SK-N-SH (cell line): ENCODE measurements at regions not wholly inside any gene's neighbourhood (a gene's known extent, or its start where the extent isn't known, plus 50 kb on each side); places are given as distances from the start of the nearest gene placed in this dataset.

Source experiments
- CTCF ChIA-PET: fragments of 300-600, 350-600 bp; formaldehyde crosslinking; extraction: SDS; loops from one replicate; lab custom pipeline; 2021; lab: Yijun Ruan, JAX
- POLR2A ChIA-PET: fragments of 350-600 bp; sonication (Branson Sonifier 250); formaldehyde crosslinking; extraction: SDS; loops from one replicate; lab custom pipeline; 2020; ENCODE audit warnings: antibody characterized with exemption, inconsistent platforms; lab: Yijun Ruan, JAX
- DNase-seq: peaks from one replicate; pipeline ENCODE4 v3.0.0; 2012
- H2AFZ ChIP-seq: fragments of 200-600 bp; sonication (generic); 2 replicates; pipeline ENCODE4 v1.8.1; 2016; ENCODE audit warnings: antibody characterized with exemption, mild to moderate bottlenecking, low read depth
- H3F3A ChIP-seq: fragments of 200-600 bp; sonication (generic); replicated peaks from 2 replicates; pipeline ENCODE3; 2016; ENCODE audit warnings: antibody characterized with exemption, mild to moderate bottlenecking; ENCODE audit not compliant: insufficient read depth
- H3K27ac ChIP-seq, 2 experiments: fragments of 200-500 bp in 1 of 2; fragments of 200-600 bp in 1 of 2; sonication (Bioruptor generic) in 1 of 2; sonication (generic), shearing (Covaris generic) in 1 of 2; 2 replicates each; pipeline versions ENCODE4 v1.5.1 to v1.6.1; 2014 to 2016; ENCODE audit warnings: low read depth in 2 of 2, inconsistent platforms in 1 of 2, low read length in 1 of 2, mild to moderate bottlenecking in 1 of 2, mixed read lengths in 1 of 2
- H3K27me3 ChIP-seq: fragments of 200-600 bp; sonication (generic), shearing (Covaris generic); 2 replicates; pipeline ENCODE4 v1.6.1; 2016; ENCODE audit warnings: mixed run types; ENCODE audit not compliant: insufficient read depth
- H3K36me3 ChIP-seq, 2 experiments: fragments of 200-500 bp in 1 of 2; fragments of 200-600 bp in 1 of 2; sonication (Bioruptor generic) in 1 of 2; sonication (generic) in 1 of 2; replicated peaks in 1 of 2; 2 replicates each; pipeline versions ENCODE3 to v1.5.1; 2014 to 2016; ENCODE audit warnings: low read length in 1 of 2, mild to moderate bottlenecking in 1 of 2; ENCODE audit not compliant: insufficient read depth in 2 of 2, control insufficient read depth in 1 of 2
- H3K4me1 ChIP-seq, 2 experiments: fragments of 200-500 bp in 1 of 2; fragments of 200-600 bp in 1 of 2; sonication (Bioruptor generic) in 1 of 2; sonication (generic), shearing (Covaris generic) in 1 of 2; 2 replicates each; pipeline versions ENCODE4 v1.5.1 to v1.6.1; 2014 to 2016; ENCODE audit warnings: low read depth in 1 of 2, low read length in 1 of 2, mixed run types in 1 of 2; ENCODE audit not compliant: insufficient read depth in 2 of 2, control insufficient read depth in 1 of 2
- H3K4me2 ChIP-seq: fragments of 200-600 bp; sonication (generic), shearing (Covaris generic); 2 replicates; pipeline ENCODE4 v1.6.1; 2017; ENCODE audit warnings: mixed run types
- H3K4me3 ChIP-seq, 2 experiments: fragments of 200-500 bp in 1 of 2; fragments of 200-600 bp in 1 of 2; sonication (Bioruptor generic) in 1 of 2; sonication (generic), shearing (Covaris generic) in 1 of 2; 2 replicates each; pipeline versions ENCODE4 v1.5.1 to v1.8.1; 2014 to 2016; ENCODE audit warnings: low read depth in 2 of 2, inconsistent platforms in 1 of 2, low read length in 1 of 2, mild to moderate bottlenecking in 1 of 2, mixed read lengths in 1 of 2, moderate library complexity in 1 of 2
- H3K79me2 ChIP-seq: fragments of 200-600 bp; sonication (generic); 2 replicates; pipeline ENCODE4 v1.8.1; 2017; ENCODE audit warnings: mild to moderate bottlenecking; ENCODE audit not compliant: insufficient read depth
- H3K9ac ChIP-seq: fragments of 200-600 bp; sonication (generic); 2 replicates; pipeline ENCODE4 v1.6.1; 2017; ENCODE audit warnings: mixed run types
- H3K9me2 ChIP-seq: fragments of 200-600 bp; sonication (generic); 2 replicates; pipeline ENCODE4 v1.6.1; 2017; ENCODE audit warnings: mixed run types
- H3K9me3 ChIP-seq: fragments of 200-600 bp; sonication (generic); 2 replicates; pipeline ENCODE4 v1.6.1; 2017; ENCODE audit warnings: mixed run types, mild to moderate bottlenecking, moderate library complexity
- H4K20me1 ChIP-seq: fragments of 200-600 bp; sonication (generic); 2 replicates; pipeline ENCODE4 v1.6.1; 2017; ENCODE audit warnings: mild to moderate bottlenecking, mixed run types; ENCODE audit not compliant: insufficient read depth
- ELF1 ChIP-seq: IDR thresholded peaks from 2 replicates; pipeline ENCODE4 v1.4.0; 2012
- EZH2phosphoT487 ChIP-seq: fragments of 200-600 bp; sonication (generic); IDR thresholded peaks from 2 replicates; pipeline ENCODE4 v1.6.1; 2017; ENCODE audit warnings: low read depth, mixed run types, mild to moderate bottlenecking, antibody characterized with exemption, moderate library complexity, borderline replicate concordance
- FOSL2 ChIP-seq: IDR thresholded peaks from 2 replicates; pipeline ENCODE4 v1.4.0; 2012; ENCODE audit warnings: low read depth, mild to moderate bottlenecking, moderate library complexity, borderline replicate concordance
- JUND ChIP-seq: IDR thresholded peaks from 2 replicates; pipeline ENCODE4 v1.4.0; 2012
- NRF1 ChIP-seq: IDR thresholded peaks from 2 replicates; pipeline ENCODE4 v1.6.1; 2012; ENCODE audit warnings: low read depth, mild to moderate bottlenecking, low read length
- RAD21 ChIP-seq: IDR thresholded peaks from 2 replicates; pipeline ENCODE4 v1.6.1; 2012; ENCODE audit warnings: mild to moderate bottlenecking, low read length
- RCOR1 ChIP-seq: fragments of 150-350 bp; IDR thresholded peaks from 2 replicates; pipeline ENCODE4 v1.6.1; 2017; ENCODE audit warnings: antibody characterized with exemption, low read length
- RXRA ChIP-seq: IDR thresholded peaks from 2 replicates; pipeline ENCODE4 v1.4.0; 2012; ENCODE audit warnings: low read depth, mild to moderate bottlenecking, borderline replicate concordance
- SIN3A ChIP-seq: IDR thresholded peaks from 2 replicates; pipeline ENCODE4 v1.6.1; 2012; ENCODE audit warnings: low read depth, mild to moderate bottlenecking, low read length, moderate library complexity, borderline replicate concordance
- SMC3 ChIP-seq: IDR thresholded peaks from 2 replicates; pipeline ENCODE4 v1.6.1; 2012; ENCODE audit warnings: low read depth, low read length, improper control_type of control experiment
- TAF1 ChIP-seq: IDR thresholded peaks from 2 replicates; pipeline ENCODE4 v1.6.1; 2012; ENCODE audit warnings: low read depth, mild to moderate bottlenecking, low read length, moderate library complexity, borderline replicate concordance
- TCF12 ChIP-seq: IDR thresholded peaks from 2 replicates; pipeline ENCODE4 v1.4.0; 2012
- WGBS: methylation state at CpG from one replicate; pipeline ENCODE4 v1.1.6; 2017; ENCODE audit warnings: low lambda C conversion rate; 5-methylcytosine and 5-hydroxymethylcytosine counted together
- TF ChIP-seq, protein P1 (sequence below): IDR thresholded peaks from 2 replicates; pipeline ENCODE4 v1.6.1; 2012; ENCODE audit warnings: mild to moderate bottlenecking, low read depth, low read length, moderate library complexity
- TF ChIP-seq, protein P2 (sequence below): IDR thresholded peaks from 2 replicates; pipeline ENCODE4 v1.4.0; 2012; ENCODE audit warnings: low read depth

DNA sequence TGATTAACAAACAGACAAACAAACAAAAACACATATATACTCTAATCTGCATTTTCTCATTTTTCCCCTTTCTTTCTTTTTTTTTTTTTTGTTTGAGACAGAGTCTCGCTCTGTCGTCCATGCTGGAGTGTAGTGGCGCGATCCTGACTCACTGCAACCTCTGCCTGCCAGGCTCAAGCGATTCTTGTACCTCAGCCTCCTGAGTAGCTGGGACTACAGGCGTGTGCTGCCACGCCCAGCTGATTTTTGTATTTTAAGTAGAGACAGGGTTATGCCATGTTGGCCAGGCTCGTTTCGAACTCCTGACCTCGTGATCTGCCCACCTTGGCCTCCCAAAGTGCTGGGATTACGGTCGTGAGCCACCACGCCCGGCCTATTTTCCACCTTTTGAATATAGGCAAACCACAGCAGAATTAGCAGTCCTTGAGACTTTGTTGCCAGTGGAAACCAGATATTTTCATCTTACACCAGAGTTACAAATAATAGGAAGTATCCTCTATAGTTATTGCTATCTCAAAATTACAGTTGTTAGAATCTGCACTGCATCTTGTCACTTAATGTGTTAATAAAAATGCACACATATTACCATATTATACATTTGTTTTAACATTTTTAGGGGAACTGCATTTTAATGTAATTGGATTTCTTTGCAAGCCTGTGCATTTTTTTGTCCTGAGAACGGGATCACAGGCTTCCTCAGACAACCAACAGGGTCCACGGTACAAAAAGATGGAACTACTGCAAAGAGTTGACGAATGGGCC lies 208.2 kb upstream of the ZNF217 start:
- Histone ChIP-seq H4K20me1 (no peaks in the 10 kb centered on the region), H3K27ac (no peak overlapping the region), H3K4me1 (peaks cover 0 to 14% of the 10 kb centered on the region in 2 experiments; a peak in 1 of 4 replicates), H3K27me3 (no peaks in the 10 kb centered on the region), H3K9ac (no peak overlapping the region), H3K9me3 (no peaks in the 10 kb centered on the region), H3K36me3 (no peaks in the 10 kb centered on the region), H3K4me3 (no peak overlapping the region), H3K9me2 (no peaks in the 10 kb centered on the region)
- POLR2A ChIA-PET: no interaction called here
- CTCF ChIA-PET: no interaction called here
- TF ChIP-seq RXRA (no peak), NRF1 (no peak), RCOR1 (no peak), SIN3A (no peak), TAF1 (no peak), ELF1 (no peak), TCF12 (no peak), EZH2phosphoT487 (no peak), FOSL2 (no peak), RAD21 (no peak), JUND (no peak)
- TF ChIP-seq, protein P1, sequence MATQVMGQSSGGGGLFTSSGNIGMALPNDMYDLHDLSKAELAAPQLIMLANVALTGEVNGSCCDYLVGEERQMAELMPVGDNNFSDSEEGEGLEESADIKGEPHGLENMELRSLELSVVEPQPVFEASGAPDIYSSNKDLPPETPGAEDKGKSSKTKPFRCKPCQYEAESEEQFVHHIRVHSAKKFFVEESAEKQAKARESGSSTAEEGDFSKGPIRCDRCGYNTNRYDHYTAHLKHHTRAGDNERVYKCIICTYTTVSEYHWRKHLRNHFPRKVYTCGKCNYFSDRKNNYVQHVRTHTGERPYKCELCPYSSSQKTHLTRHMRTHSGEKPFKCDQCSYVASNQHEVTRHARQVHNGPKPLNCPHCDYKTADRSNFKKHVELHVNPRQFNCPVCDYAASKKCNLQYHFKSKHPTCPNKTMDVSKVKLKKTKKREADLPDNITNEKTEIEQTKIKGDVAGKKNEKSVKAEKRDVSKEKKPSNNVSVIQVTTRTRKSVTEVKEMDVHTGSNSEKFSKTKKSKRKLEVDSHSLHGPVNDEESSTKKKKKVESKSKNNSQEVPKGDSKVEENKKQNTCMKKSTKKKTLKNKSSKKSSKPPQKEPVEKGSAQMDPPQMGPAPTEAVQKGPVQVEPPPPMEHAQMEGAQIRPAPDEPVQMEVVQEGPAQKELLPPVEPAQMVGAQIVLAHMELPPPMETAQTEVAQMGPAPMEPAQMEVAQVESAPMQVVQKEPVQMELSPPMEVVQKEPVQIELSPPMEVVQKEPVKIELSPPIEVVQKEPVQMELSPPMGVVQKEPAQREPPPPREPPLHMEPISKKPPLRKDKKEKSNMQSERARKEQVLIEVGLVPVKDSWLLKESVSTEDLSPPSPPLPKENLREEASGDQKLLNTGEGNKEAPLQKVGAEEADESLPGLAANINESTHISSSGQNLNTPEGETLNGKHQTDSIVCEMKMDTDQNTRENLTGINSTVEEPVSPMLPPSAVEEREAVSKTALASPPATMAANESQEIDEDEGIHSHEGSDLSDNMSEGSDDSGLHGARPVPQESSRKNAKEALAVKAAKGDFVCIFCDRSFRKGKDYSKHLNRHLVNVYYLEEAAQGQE: no peak
- TF ChIP-seq, protein P2, sequence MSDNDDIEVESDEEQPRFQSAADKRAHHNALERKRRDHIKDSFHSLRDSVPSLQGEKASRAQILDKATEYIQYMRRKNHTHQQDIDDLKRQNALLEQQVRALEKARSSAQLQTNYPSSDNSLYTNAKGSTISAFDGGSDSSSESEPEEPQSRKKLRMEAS: no peak
- TF ChIP-seq, all 33 proteins: peak for 0
- WGBS: 88% methylated on average over 17 of the region's 17 CpGs
- Histone ChIP-seq H3F3A (peaks cover 23% of the 10 kb centered on the region), H3K4me2 (no peak overlapping the region), H3K79me2 (no peaks in the 10 kb centered on the region), H2AFZ (no peak overlapping the region)
- DNase-seq: no peak

- CTCF ChIA-PET: no interaction called here
Measured at GRCh38 chr20:53800883-53801604, 207.4 kb upstream of the ZNF217 start.

More at GRCh38 chr20:53800883-53801604, 207.4 kb upstream of the ZNF217 start:
- no peak for TF ChIP-seq SMC3
- POLR2A ChIA-PET: no interaction called here
- Histone ChIP-seq H3K9me3 (no peaks in the 10 kb centered on the region), H2AFZ (no peak overlapping the region), H3K9me2 (no peaks in the 10 kb centered on the region), H4K20me1 (no peaks in the 10 kb centered on the region), H3F3A (peaks cover 18% of the 10 kb centered on the region), H3K4me1 (peaks cover 0 to 11% of the 10 kb centered on the region in 2 experiments; a peak in 1 of 4 replicates), H3K27ac (no peak overlapping the region), H3K36me3 (no peaks in the 10 kb centered on the region), H3K79me2 (no peaks in the 10 kb centered on the region), H3K4me3 (no peak overlapping the region), H3K27me3 (no peaks in the 10 kb centered on the region), H3K4me2 (no peak overlapping the region), H3K9ac (no peak overlapping the region)
- 81% methylated on average over 13 of the region's 13 CpGs for WGBS
- no peak for DNase-seq
